Prostate gland (tissue), 2 donors: ENCODE measurements at regions not wholly inside any gene's neighbourhood (a gene's known extent, or its start where the extent isn't known, plus 50 kb on each side); places are given as distances from the start of the nearest gene placed in this dataset.

Experiments
- CTCF ChIP-seq, 4 experiments: fragments of 200-600 bp in 2 of 4; fragments of 450-650 bp in 2 of 4; sonication (generic) in 2 of 4; IDR thresholded peaks; 1 replicate in 3 of 4; 2 replicates in 1 of 4; pipeline ENCODE4 v1.5.1; 2016 to 2019; ENCODE audit warnings: antibody characterized with exemption in 4 of 4, mild to moderate bottlenecking in 2 of 4, moderate library complexity in 2 of 4
- POLR2A ChIP-seq: fragments of 450-650 bp; IDR thresholded peaks from one replicate; pipeline ENCODE4 v1.6.1; 2016; ENCODE audit warnings: antibody characterized with exemption, mild to moderate bottlenecking
- POLR2AphosphoS5 ChIP-seq: sonication (generic); formaldehyde crosslinking; IDR thresholded peaks from one replicate; pipeline ENCODE4 v1.6.1; 2017; ENCODE audit warnings: antibody characterized with exemption

DNA sequence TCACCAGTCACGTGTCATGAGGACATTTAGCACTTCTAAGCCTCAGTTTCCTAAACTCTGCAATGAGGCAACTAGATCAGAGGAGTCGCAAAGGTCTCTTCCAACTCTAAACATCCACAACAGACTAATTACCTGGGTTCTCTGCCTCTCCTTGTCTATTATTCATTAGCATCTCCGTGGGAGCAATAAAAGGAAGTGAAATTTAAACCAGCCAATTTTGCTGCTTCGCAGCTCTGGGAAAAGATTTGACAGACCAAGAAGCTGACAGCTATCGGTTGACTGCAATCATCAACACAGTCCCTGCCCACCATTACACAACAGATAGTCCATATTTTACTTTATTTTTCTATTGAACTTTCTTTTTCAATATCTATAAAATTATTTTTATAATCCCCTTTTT lies 308.9 kb downstream of the NR2F1-AS1 start:
- TF ChIP-seq POLR2A (no peak), CTCF (IDR thresholded peaks at IDR 0.05) (no peak), POLR2AphosphoS5 (no peak)
